ENCODE measurements at regions not wholly inside any gene's neighbourhood (a gene's known extent, or its start where the extent isn't known, plus 50 kb on each side); places are given as distances from the start of the nearest gene placed in this dataset.

DNA sequence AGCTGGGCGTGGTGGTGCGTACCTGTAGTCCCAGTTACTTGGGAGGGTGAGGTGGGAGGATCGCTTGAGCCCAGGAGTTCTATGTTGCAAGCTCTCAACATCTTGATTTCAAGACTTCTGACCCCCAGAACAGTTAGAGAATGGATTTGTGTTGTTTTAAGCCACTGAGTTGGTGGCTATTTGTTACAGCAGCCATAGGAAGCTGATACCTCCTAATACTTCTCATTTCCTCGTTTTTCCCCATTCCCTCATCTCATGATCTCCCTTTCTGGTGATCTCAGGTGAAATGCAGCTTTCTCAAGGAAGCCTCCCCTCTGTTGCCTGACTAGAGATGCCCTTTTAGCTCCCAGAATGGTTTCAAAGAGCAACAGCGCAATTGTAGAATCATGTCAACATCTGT, 378.8 kb downstream of the TYW1 start (continued):
- TF ChIP-seq, protein P1, sequence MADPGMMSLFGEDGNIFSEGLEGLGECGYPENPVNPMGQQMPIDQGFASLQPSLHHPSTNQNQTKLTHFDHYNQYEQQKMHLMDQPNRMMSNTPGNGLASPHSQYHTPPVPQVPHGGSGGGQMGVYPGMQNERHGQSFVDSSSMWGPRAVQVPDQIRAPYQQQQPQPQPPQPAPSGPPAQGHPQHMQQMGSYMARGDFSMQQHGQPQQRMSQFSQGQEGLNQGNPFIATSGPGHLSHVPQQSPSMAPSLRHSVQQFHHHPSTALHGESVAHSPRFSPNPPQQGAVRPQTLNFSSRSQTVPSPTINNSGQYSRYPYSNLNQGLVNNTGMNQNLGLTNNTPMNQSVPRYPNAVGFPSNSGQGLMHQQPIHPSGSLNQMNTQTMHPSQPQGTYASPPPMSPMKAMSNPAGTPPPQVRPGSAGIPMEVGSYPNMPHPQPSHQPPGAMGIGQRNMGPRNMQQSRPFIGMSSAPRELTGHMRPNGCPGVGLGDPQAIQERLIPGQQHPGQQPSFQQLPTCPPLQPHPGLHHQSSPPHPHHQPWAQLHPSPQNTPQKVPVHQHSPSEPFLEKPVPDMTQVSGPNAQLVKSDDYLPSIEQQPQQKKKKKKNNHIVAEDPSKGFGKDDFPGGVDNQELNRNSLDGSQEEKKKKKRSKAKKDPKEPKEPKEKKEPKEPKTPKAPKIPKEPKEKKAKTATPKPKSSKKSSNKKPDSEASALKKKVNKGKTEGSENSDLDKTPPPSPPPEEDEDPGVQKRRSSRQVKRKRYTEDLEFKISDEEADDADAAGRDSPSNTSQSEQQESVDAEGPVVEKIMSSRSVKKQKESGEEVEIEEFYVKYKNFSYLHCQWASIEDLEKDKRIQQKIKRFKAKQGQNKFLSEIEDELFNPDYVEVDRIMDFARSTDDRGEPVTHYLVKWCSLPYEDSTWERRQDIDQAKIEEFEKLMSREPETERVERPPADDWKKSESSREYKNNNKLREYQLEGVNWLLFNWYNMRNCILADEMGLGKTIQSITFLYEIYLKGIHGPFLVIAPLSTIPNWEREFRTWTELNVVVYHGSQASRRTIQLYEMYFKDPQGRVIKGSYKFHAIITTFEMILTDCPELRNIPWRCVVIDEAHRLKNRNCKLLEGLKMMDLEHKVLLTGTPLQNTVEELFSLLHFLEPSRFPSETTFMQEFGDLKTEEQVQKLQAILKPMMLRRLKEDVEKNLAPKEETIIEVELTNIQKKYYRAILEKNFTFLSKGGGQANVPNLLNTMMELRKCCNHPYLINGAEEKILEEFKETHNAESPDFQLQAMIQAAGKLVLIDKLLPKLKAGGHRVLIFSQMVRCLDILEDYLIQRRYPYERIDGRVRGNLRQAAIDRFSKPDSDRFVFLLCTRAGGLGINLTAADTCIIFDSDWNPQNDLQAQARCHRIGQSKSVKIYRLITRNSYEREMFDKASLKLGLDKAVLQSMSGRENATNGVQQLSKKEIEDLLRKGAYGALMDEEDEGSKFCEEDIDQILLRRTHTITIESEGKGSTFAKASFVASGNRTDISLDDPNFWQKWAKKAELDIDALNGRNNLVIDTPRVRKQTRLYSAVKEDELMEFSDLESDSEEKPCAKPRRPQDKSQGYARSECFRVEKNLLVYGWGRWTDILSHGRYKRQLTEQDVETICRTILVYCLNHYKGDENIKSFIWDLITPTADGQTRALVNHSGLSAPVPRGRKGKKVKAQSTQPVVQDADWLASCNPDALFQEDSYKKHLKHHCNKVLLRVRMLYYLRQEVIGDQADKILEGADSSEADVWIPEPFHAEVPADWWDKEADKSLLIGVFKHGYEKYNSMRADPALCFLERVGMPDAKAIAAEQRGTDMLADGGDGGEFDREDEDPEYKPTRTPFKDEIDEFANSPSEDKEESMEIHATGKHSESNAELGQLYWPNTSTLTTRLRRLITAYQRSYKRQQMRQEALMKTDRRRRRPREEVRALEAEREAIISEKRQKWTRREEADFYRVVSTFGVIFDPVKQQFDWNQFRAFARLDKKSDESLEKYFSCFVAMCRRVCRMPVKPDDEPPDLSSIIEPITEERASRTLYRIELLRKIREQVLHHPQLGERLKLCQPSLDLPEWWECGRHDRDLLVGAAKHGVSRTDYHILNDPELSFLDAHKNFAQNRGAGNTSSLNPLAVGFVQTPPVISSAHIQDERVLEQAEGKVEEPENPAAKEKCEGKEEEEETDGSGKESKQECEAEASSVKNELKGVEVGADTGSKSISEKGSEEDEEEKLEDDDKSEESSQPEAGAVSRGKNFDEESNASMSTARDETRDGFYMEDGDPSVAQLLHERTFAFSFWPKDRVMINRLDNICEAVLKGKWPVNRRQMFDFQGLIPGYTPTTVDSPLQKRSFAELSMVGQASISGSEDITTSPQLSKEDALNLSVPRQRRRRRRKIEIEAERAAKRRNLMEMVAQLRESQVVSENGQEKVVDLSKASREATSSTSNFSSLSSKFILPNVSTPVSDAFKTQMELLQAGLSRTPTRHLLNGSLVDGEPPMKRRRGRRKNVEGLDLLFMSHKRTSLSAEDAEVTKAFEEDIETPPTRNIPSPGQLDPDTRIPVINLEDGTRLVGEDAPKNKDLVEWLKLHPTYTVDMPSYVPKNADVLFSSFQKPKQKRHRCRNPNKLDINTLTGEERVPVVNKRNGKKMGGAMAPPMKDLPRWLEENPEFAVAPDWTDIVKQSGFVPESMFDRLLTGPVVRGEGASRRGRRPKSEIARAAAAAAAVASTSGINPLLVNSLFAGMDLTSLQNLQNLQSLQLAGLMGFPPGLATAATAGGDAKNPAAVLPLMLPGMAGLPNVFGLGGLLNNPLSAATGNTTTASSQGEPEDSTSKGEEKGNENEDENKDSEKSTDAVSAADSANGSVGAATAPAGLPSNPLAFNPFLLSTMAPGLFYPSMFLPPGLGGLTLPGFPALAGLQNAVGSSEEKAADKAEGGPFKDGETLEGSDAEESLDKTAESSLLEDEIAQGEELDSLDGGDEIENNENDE (IDR thresholded peaks at IDR 0.05; ENCODE audit: insufficient replicate concordance, low read length): no peak
- TF ChIP-seq BRCA1 (IDR thresholded peaks at IDR 0.05; ENCODE audit: low read depth, low read length): no peak
- no peak for TF ChIP-seq SIRT6 (IDR thresholded peaks at IDR 0.05; ENCODE audit: low read length)
- no peak for TF ChIP-seq PHF8 (conservative IDR thresholded peaks at IDR 0.05; ENCODE audit: low read depth, low read length)
- TF ChIP-seq JUND (IDR thresholded peaks at IDR 0.05; ENCODE audit: low read length): no peak
- TF ChIP-seq TCF12 (IDR thresholded peaks at IDR 0.05; ENCODE audit: low read depth, low read length): no peak
- TF ChIP-seq EP300 (IDR thresholded peaks at IDR 0.05; ENCODE audit: borderline replicate concordance in 1 of 2, low read depth in 2 of 2, low read length in 2 of 2): no peak
- TF ChIP-seq, protein P2, sequence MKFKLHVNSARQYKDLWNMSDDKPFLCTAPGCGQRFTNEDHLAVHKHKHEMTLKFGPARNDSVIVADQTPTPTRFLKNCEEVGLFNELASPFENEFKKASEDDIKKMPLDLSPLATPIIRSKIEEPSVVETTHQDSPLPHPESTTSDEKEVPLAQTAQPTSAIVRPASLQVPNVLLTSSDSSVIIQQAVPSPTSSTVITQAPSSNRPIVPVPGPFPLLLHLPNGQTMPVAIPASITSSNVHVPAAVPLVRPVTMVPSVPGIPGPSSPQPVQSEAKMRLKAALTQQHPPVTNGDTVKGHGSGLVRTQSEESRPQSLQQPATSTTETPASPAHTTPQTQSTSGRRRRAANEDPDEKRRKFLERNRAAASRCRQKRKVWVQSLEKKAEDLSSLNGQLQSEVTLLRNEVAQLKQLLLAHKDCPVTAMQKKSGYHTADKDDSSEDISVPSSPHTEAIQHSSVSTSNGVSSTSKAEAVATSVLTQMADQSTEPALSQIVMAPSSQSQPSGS (IDR thresholded peaks at IDR 0.05; ENCODE audit: low read length): no peak
- no peak for TF ChIP-seq JUN (IDR thresholded peaks at IDR 0.05; ENCODE audit: low read depth, low read length)
- TF ChIP-seq POLR2AphosphoS5 (IDR thresholded peaks at IDR 0.05; ENCODE audit: low read depth, low read length): no peak
- TF ChIP-seq RXRA (IDR thresholded peaks at IDR 0.05; ENCODE audit: insufficient read depth, low read depth, low read length): no peak

All from H1 (cell line).